Esophagus muscularis mucosa (tissue), 4 donors: ENCODE measurements at regions not wholly inside any gene's neighbourhood (a gene's known extent, or its start where the extent isn't known, plus 50 kb on each side); places are given as distances from the start of the nearest gene placed in this dataset.

Experiments used
- DNase-seq: peaks from one replicate; pipeline ENCODE4 v3.0.0-alpha.2; 2017; ENCODE audit errors: extremely low spot score
- H3K27ac ChIP-seq, 4 donors: fragments of 200-600 bp; sonication (generic); replicated peaks in 1 of 4; 1 replicate in 3 of 4; 2 replicates in 1 of 4; pipeline ENCODE4 v1.5.1; 2016 to 2019; ENCODE audit warnings: mild to moderate bottlenecking in 1 of 4
- H3K27me3 ChIP-seq, 4 donors: fragments of 200-600 bp; sonication (generic); one replicate each; pipeline versions ENCODE4 v1.5.1 to v1.6.0; 2016 to 2019
- H3K36me3 ChIP-seq, 4 donors: fragments of 200-600 bp; sonication (generic); one replicate each; pipeline ENCODE4 v1.5.1; 2016 to 2019
- H3K4me1 ChIP-seq, 4 donors: fragments of 200-600 bp; sonication (generic); one replicate each; pipeline ENCODE4 v1.5.1; 2016 to 2019
- H3K4me3 ChIP-seq, 4 donors: fragments of 200-600 bp; sonication (generic); 1 replicate in 2 of 4; 2 replicates in 2 of 4; pipeline ENCODE4 v1.5.1; 2016 to 2019; ENCODE audit warnings: mild to moderate bottlenecking in 4 of 4, moderate library complexity in 1 of 4
- H3K9me3 ChIP-seq, 4 donors: fragments of 200-600 bp; sonication (generic); 1 replicate in 3 of 4; 2 replicates in 1 of 4; pipeline ENCODE4 v1.5.1; 2016 to 2019
- CTCF ChIP-seq, 3 experiments: fragments of 200-600 bp in 2 of 3; fragments of 450-650 bp in 1 of 3; sonication (generic) in 2 of 3; IDR thresholded peaks; one replicate each; pipeline ENCODE4 v1.5.1; 2017 to 2019; ENCODE audit warnings: antibody characterized with exemption in 3 of 3, mild to moderate bottlenecking in 2 of 3, moderate library complexity in 1 of 3
- EP300 ChIP-seq: sonication (generic); formaldehyde crosslinking; IDR thresholded peaks from one replicate; pipeline ENCODE4 v1.6.1; 2017; ENCODE audit warnings: antibody characterized with exemption
- POLR2A ChIP-seq: fragments of 450-650 bp; IDR thresholded peaks from one replicate; pipeline ENCODE4 v1.6.1; 2017; ENCODE audit warnings: antibody characterized with exemption, moderate library complexity, mild to moderate bottlenecking, low read depth
- POLR2AphosphoS5 ChIP-seq, 2 donors: sonication (generic); formaldehyde crosslinking; IDR thresholded peaks; one replicate each; pipeline ENCODE4 v1.6.1; 2017; ENCODE audit warnings: antibody characterized with exemption in 2 of 2
- WGBS: methylation state at CpG from one replicate; pipeline ENCODE4 v1.1.5; 2018; 5-methylcytosine and 5-hydroxymethylcytosine counted together
- intact Hi-C: fragments of 100-400 bp; cut with DNase I; formaldehyde crosslinking; loops from one replicate; pipeline ENCODE4 v1.15.1; 2023

DNA sequence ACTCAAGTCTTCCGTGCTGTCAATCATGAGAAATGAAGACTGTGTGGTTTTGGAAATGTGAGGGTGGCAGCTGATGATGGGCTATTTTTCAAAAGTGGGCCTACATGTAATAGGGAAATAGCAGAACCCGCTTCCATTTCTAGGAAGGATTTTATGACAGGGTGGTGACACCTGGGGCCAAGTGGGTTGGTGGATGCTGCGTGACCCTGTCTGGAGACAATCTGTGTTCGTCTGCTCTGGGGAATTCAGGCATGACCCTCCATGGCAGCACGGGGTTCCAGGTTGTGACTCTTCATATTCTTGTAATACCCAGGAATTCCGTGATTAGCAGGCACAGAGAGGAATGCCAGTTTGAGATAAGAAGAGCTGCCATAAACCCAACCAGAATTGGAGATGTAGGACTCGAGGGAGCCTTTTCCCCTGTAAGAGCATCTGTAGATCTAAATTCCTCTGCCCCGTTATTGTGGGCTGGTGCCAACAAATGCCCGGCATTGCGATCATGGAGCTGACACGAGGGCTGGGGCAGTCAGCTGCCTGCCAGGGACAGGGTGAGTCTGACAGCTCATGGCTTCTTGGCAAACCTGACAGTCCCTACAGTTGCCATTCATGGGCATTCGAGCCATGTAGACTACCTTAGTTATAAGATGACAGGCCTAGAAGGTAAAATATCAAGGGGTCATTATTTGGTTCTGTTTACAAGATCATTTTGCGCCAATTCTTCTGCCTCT is 279.7 kb downstream of the GADD45G start:
- DNase-seq, result peak; percentile 81
- no peaks in the 10 kb centered on the region for H3K27me3 ChIP-seq
- H3K27ac ChIP-seq, result peak overlapping the region in 1 of 4 donors; percentile 65
- intact Hi-C loops, result loop anchor here (10.0 kb wide), 2 partner anchors 220 to 280 kb away; partner anchors contain the start of gene GADD45G
- no peaks in the 10 kb centered on the region for H3K9me3 ChIP-seq
- 82% methylated on average over 13 of the region's 13 CpGs for WGBS
- TF ChIP-seq POLR2A (no peak), EP300 (no peak), POLR2AphosphoS5 (IDR thresholded peaks at IDR 0.05) (peak in 1 of 2 donors; percentile 36)
- H3K4me1 ChIP-seq, result peaks cover 23 to 39% (median 26%) of the 10 kb centered on the region in 4 donors
- H3K4me3 ChIP-seq, result no peak overlapping the region
- H3K36me3 ChIP-seq, result no peaks in the 10 kb centered on the region

DNA sequence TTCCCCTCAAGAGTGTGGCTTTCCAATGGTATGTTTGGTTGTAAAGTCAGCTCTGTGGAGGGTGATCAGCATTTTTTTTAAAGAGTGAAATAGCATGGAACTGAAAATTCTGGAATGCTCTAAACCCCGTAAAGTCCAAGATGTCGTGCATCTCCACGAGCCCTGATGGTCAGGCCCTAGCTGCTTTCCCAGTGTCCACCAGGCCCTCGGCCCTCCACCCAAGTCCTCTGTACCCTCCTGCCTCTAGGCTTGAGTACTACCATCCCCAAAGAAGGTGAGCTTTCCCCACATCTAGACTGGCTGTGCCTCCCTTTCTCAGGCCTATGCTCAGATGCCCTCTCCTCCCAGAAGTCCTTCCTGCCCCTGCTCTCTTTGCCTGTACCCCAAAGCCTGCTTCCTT is 280.3 kb downstream of the GADD45G start:
- peaks cover 18 to 33% (median 23%) of the 10 kb centered on the region in 4 donors for H3K4me1 ChIP-seq
- H3K27ac ChIP-seq, result peak overlapping the region in 2 of 4 donors; percentile 65 to 73
- 100% methylated on average over 4 of the region's 4 CpGs for WGBS
- TF ChIP-seq EP300 (no peak), POLR2AphosphoS5 (IDR thresholded peaks at IDR 0.05) (no peak), CTCF (IDR thresholded peaks at IDR 0.05) (no peak), POLR2A (no peak)
- H3K36me3 ChIP-seq, result no peaks in the 10 kb centered on the region
- no peaks in the 10 kb centered on the region for H3K9me3 ChIP-seq
- H3K4me3 ChIP-seq, result no peak overlapping the region
- intact Hi-C loops, result loop anchor here (10.0 kb wide), 2 partner anchors 220 to 280 kb away; partner anchors contain the start of gene GADD45G
- DNase-seq, result peak; percentile 88
- no peaks in the 10 kb centered on the region for H3K27me3 ChIP-seq

- TF ChIP-seq POLR2AphosphoS5 (IDR thresholded peaks at IDR 0.05), result peak in 1 of 2 donors; percentile 60
- no peak for TF ChIP-seq EP300
- Histone ChIP-seq H3K4me3 (no peak overlapping the region), H3K27me3 (no peaks in the 10 kb centered on the region), H3K27ac (peak overlapping the region; percentile 24 to 73 (median 60)), H3K4me1 (peaks cover 25 to 40% (median 33%) of the 10 kb centered on the region in 4 donors), H3K36me3 (no peaks in the 10 kb centered on the region), H3K9me3 (no peaks in the 10 kb centered on the region)
- WGBS, result 50% methylated on average over 5 of the region's 5 CpGs
- peak; percentile 84 for DNase-seq
- intact Hi-C loops, result loop anchor here (10.0 kb wide), 2 partner anchors 219 to 281 kb away; partner anchors contain the start of gene GADD45G
Observed at GRCh38 chr9:89886281-89886700, 281.5 kb downstream of the GADD45G start.

GRCh38 chr9:89887286-89887685 is 282.5 kb downstream of the GADD45G start:
- Histone ChIP-seq H3K27me3 (no peaks in the 10 kb centered on the region), H3K4me3 (no peak overlapping the region), H3K9me3 (no peaks in the 10 kb centered on the region), H3K36me3 (no peaks in the 10 kb centered on the region), H3K4me1 (peaks cover 35 to 49% (median 43%) of the 10 kb centered on the region in 4 donors), H3K27ac (peak overlapping the region in 1 of 4 donors; percentile 73)
- WGBS, result 98% methylated on average over 4 of the region's 4 CpGs
- TF ChIP-seq CTCF (IDR thresholded peaks at IDR 0.05) (no peak), POLR2A (no peak), POLR2AphosphoS5 (IDR thresholded peaks at IDR 0.05) (no peak), EP300 (no peak)
- intact Hi-C loops, result loop anchor here (10.0 kb wide), 2 partner anchors 218 to 282 kb away; partner anchors contain the start of gene GADD45G
- peak; percentile 86 for DNase-seq

- TF ChIP-seq POLR2AphosphoS5 (IDR thresholded peaks at IDR 0.05) (no peak), POLR2A (no peak)
- H3K9me3 ChIP-seq, result no peaks in the 10 kb centered on the region
- intact Hi-C loops, result loop anchor here (10.0 kb wide), 2 partner anchors 217 to 283 kb away; partner anchors contain the start of gene GADD45G
- WGBS, result 100% methylated on average over 2 of the region's 2 CpGs
- no peak overlapping the region for H3K4me3 ChIP-seq
- no peaks in the 10 kb centered on the region for H3K27me3 ChIP-seq
- no peaks in the 10 kb centered on the region for H3K36me3 ChIP-seq
- H3K4me1 ChIP-seq, result peaks cover 42 to 53% (median 49%) of the 10 kb centered on the region in 4 donors
- peak; percentile 82 for DNase-seq
- H3K27ac ChIP-seq, result no peak overlapping the region
Observed at GRCh38 chr9:89888233-89888632, 283.4 kb downstream of the GADD45G start.

DNA sequence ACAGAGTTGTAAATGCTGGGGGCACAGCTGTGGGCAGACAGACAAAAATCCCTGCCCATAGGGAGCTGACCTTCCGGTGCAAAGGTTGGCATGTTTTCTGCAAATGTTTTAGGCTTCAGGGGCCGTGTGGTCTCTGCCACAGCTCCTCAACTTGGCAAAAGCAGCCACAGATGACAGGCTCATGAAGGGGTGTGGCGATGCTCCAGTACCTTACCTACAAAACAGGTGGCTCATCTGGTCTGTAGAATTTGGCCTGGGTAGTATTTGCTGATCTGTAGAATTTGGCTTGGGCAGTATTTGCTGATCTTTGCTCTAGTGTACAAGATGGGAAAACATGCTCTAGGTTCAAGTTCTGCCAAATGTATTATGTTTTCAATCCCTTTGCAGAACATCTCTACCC is 283.9 kb downstream of the GADD45G start:
- Histone ChIP-seq H3K27me3 (no peaks in the 10 kb centered on the region), H3K36me3 (no peaks in the 10 kb centered on the region), H3K9me3 (no peaks in the 10 kb centered on the region), H3K4me1 (peaks cover 42 to 53% (median 48%) of the 10 kb centered on the region in 4 donors), H3K4me3 (no peak overlapping the region), H3K27ac (no peak overlapping the region)
- WGBS, result 90% methylated on average over 2 of the region's 3 CpGs
- no peak for TF ChIP-seq POLR2AphosphoS5 (IDR thresholded peaks at IDR 0.05)
- TF ChIP-seq CTCF (IDR thresholded peaks at IDR 0.05), result no peak
- no peak for TF ChIP-seq POLR2A
- TF ChIP-seq EP300, result no peak
- intact Hi-C loops, result loop anchor here (10.0 kb wide), 2 partner anchors 216 to 284 kb away; partner anchors contain the start of gene GADD45G
- peak; percentile 82 for DNase-seq
